WTC11 (cell line): ENCODE measurements at regions not wholly inside any gene's neighbourhood (a gene's known extent, or its start where the extent isn't known, plus 50 kb on each side); places are given as distances from the start of the nearest gene placed in this dataset.

Experiments used
- ATAC-seq: fragments of 200-7000 bp; cut with Tn5 transposase; 2 replicates; pipeline ENCODE4 v1.10.0; 2021; ENCODE audit warnings: mild to moderate bottlenecking, moderate library complexity
- CTCF ChIA-PET: fragments of 300-600 bp; sonication (Branson Sonifier 250); formaldehyde crosslinking; loops from one replicate; lab custom pipeline; 2021; ENCODE audit warnings: antibody characterized with exemption; lab: Charles Lee
- POLR2A ChIA-PET: fragments of 350-600 bp; sonication (Branson Sonifier 250); formaldehyde crosslinking; loops from one replicate; lab custom pipeline; 2021; ENCODE audit warnings: antibody characterized with exemption; lab: Charles Lee
- DNase-seq: peaks from one replicate; pipeline ENCODE4 v3.0.0; 2021; ENCODE audit warnings: low spot score
- H3K27ac Mint-ChIP-seq: 2 replicates; pipeline ENCODE4 v1.8.0; 2021; ENCODE audit warnings: mixed read lengths
- H3K27me3 Mint-ChIP-seq: 2 replicates; pipeline ENCODE4 v1.8.0; 2021; ENCODE audit warnings: low read depth, mild to moderate bottlenecking, moderate library complexity, mixed read lengths
- H3K36me3 Mint-ChIP-seq: 2 replicates; pipeline ENCODE4 v1.8.0; 2021; ENCODE audit warnings: mixed read lengths
- H3K4me1 Mint-ChIP-seq: 2 replicates; pipeline ENCODE4 v1.8.0; 2022; ENCODE audit warnings: mixed read lengths
- H3K4me3 Mint-ChIP-seq: 2 replicates; pipeline ENCODE4 v1.8.0; 2021; ENCODE audit warnings: mild to moderate bottlenecking, moderate library complexity, mixed read lengths
- H3K9me3 Mint-ChIP-seq: 2 replicates; pipeline ENCODE4 v1.8.0; 2021; ENCODE audit warnings: mixed read lengths
- ATF1 ChIP-seq: sonication (generic); formaldehyde crosslinking; IDR thresholded peaks from 2 replicates; pipeline ENCODE4 v1.8.1; 2023; ENCODE audit warnings: mild to moderate bottlenecking, moderate library complexity, missing genetic modification reagents
- CBFB ChIP-seq: sonication (generic); formaldehyde crosslinking; IDR thresholded peaks from 2 replicates; pipeline ENCODE4 v1.8.1; 2022; ENCODE audit warnings: mild to moderate bottlenecking, low read depth, missing genetic modification reagents
- CDX4 ChIP-seq: fragments of 250-450 bp; sonication (Bioruptor Pico); IDR thresholded peaks from 2 replicates; pipeline ENCODE4 v1.9.0; 2021; ENCODE audit warnings: moderate library complexity, mild to moderate bottlenecking, inconsistent platforms, borderline replicate concordance
- ERG ChIP-seq: fragments of 250-450 bp; sonication (Bioruptor Pico); IDR thresholded peaks from 2 replicates; pipeline ENCODE4 v1.8.0; 2021; ENCODE audit warnings: mild to moderate bottlenecking
- JUN ChIP-seq: sonication (generic); formaldehyde crosslinking; IDR thresholded peaks from 2 replicates; pipeline ENCODE4 v1.8.0; 2023; ENCODE audit warnings: mild to moderate bottlenecking, missing genetic modification reagents
- NR3C1 ChIP-seq: sonication (generic); formaldehyde crosslinking; conservative IDR thresholded peaks from 2 replicates; pipeline ENCODE4 v1.8.1; 2023; ENCODE audit warnings: low read depth, mild to moderate bottlenecking, missing genetic modification reagents
- OVOL2 ChIP-seq: fragments of 250-450 bp; sonication (Bioruptor Pico); IDR thresholded peaks from 2 replicates; pipeline ENCODE4 v1.9.0; 2021; ENCODE audit warnings: mild to moderate bottlenecking, borderline replicate concordance
- RELA ChIP-seq: sonication (generic); formaldehyde crosslinking; IDR thresholded peaks from 2 replicates; pipeline ENCODE4 v1.8.1; 2022; ENCODE audit warnings: missing genetic modification reagents, mild to moderate bottlenecking, borderline replicate concordance
- ZNF121 ChIP-seq: sonication (generic); formaldehyde crosslinking; IDR thresholded peaks from 2 replicates; pipeline ENCODE4 v1.8.0; 2023; ENCODE audit warnings: missing genetic modification reagents
- ZNF396 ChIP-seq: fragments of 250-450 bp; sonication (Bioruptor Pico); IDR thresholded peaks from 2 replicates; pipeline ENCODE4 v1.8.0; 2021; ENCODE audit warnings: mild to moderate bottlenecking, moderate library complexity, borderline replicate concordance
- TF ChIP-seq, protein P1 (sequence below): sonication (generic); formaldehyde crosslinking; IDR thresholded peaks from 2 replicates; pipeline ENCODE4 v1.8.0; 2023; ENCODE audit warnings: missing genetic modification reagents, mild to moderate bottlenecking, borderline replicate concordance
- TF ChIP-seq, protein P2 (sequence below): sonication (generic); formaldehyde crosslinking; IDR thresholded peaks from 2 replicates; pipeline ENCODE4 v1.8.1; 2023; ENCODE audit warnings: mild to moderate bottlenecking, moderate library complexity, missing genetic modification reagents

GRCh38 chr10:78970261-78970660 is 98.5 kb upstream of the ZMIZ1 start:
- CTCF ChIA-PET = no interaction called here
- Mint-ChIP-seq H3K4me1 (peaks cover 32% of the 10 kb centered on the region), H3K27ac (no peak overlapping the region), H3K4me3 (no peak overlapping the region), H3K36me3 (no peaks in the 10 kb centered on the region), H3K27me3 (no peaks in the 10 kb centered on the region), H3K9me3 (no peaks in the 10 kb centered on the region)
- DNase-seq (no peak), ATAC-seq (no peak)
- TF ChIP-seq, protein P1, sequence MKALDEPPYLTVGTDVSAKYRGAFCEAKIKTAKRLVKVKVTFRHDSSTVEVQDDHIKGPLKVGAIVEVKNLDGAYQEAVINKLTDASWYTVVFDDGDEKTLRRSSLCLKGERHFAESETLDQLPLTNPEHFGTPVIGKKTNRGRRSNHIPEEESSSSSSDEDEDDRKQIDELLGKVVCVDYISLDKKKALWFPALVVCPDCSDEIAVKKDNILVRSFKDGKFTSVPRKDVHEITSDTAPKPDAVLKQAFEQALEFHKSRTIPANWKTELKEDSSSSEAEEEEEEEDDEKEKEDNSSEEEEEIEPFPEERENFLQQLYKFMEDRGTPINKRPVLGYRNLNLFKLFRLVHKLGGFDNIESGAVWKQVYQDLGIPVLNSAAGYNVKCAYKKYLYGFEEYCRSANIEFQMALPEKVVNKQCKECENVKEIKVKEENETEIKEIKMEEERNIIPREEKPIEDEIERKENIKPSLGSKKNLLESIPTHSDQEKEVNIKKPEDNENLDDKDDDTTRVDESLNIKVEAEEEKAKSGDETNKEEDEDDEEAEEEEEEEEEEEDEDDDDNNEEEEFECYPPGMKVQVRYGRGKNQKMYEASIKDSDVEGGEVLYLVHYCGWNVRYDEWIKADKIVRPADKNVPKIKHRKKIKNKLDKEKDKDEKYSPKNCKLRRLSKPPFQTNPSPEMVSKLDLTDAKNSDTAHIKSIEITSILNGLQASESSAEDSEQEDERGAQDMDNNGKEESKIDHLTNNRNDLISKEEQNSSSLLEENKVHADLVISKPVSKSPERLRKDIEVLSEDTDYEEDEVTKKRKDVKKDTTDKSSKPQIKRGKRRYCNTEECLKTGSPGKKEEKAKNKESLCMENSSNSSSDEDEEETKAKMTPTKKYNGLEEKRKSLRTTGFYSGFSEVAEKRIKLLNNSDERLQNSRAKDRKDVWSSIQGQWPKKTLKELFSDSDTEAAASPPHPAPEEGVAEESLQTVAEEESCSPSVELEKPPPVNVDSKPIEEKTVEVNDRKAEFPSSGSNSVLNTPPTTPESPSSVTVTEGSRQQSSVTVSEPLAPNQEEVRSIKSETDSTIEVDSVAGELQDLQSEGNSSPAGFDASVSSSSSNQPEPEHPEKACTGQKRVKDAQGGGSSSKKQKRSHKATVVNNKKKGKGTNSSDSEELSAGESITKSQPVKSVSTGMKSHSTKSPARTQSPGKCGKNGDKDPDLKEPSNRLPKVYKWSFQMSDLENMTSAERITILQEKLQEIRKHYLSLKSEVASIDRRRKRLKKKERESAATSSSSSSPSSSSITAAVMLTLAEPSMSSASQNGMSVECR (CRISPR knock-in tag) = no peak
- TF ChIP-seq NR3C1 (CRISPR knock-in tag) (no peak), ATF1 (no peak), RELA (CRISPR knock-in tag) (no peak), CDX4 (CRISPR knock-in tag) (no peak), ZNF396 (CRISPR knock-in tag) (no peak), ERG (CRISPR knock-in tag) (no peak), ZNF121 (CRISPR knock-in tag) (no peak), CBFB (CRISPR knock-in tag) (no peak), OVOL2 (CRISPR knock-in tag) (no peak)
- TF ChIP-seq, protein P2, sequence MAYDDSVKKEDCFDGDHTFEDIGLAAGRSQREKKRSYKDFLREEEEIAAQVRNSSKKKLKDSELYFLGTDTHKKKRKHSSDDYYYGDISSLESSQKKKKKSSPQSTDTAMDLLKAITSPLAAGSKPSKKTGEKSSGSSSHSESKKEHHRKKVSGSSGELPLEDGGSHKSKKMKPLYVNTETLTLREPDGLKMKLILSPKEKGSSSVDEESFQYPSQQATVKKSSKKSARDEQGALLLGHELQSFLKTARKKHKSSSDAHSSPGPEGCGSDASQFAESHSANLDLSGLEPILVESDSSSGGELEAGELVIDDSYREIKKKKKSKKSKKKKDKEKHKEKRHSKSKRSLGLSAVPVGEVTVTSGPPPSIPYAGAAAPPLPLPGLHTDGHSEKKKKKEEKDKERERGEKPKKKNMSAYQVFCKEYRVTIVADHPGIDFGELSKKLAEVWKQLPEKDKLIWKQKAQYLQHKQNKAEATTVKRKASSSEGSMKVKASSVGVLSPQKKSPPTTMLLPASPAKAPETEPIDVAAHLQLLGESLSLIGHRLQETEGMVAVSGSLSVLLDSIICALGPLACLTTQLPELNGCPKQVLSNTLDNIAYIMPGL (CRISPR knock-in tag) = no peak
- POLR2A ChIA-PET = interaction anchor here (0.6 kb wide), 1 partner anchor 14 kb away, joined by 3 read pairs; no protein-coding TSS in a partner anchor

GRCh38 chr10:78971094-78971682 is 97.6 kb upstream of the ZMIZ1 start:
- ChIA-PET CTCF (no interaction called here), POLR2A (no interaction called here)
- DNase-seq (no peak), ATAC-seq (no peak)
- no peaks in the 10 kb centered on the region for H3K9me3 Mint-ChIP-seq
- H3K36me3 Mint-ChIP-seq = no peaks in the 10 kb centered on the region
- no peaks in the 10 kb centered on the region for H3K27me3 Mint-ChIP-seq
- H3K27ac Mint-ChIP-seq = no peak overlapping the region
- TF ChIP-seq ZNF121 (CRISPR knock-in tag) (0 out of 2 replicates have a peak, but pooled peaks have one; percentile 3), JUN (CRISPR knock-in tag) (no peak)
- no peak overlapping the region for H3K4me3 Mint-ChIP-seq
- H3K4me1 Mint-ChIP-seq = peaks cover 33% of the 10 kb centered on the region
